HG03378 (cell line): ENCODE measurements at regions not wholly inside any gene's neighbourhood (a gene's known extent, or its start where the extent isn't known, plus 50 kb on each side); places are given as distances from the start of the nearest gene placed in this dataset.

Experiments
- ATAC-seq: cut with Tn5 transposase; IDR thresholded peaks from one replicate; pipeline ENCODE4 v1.9.1; 2021; ENCODE audit warnings: mild to moderate bottlenecking, moderate library complexity; ENCODE audit not compliant: unreplicated experiment

DNA sequence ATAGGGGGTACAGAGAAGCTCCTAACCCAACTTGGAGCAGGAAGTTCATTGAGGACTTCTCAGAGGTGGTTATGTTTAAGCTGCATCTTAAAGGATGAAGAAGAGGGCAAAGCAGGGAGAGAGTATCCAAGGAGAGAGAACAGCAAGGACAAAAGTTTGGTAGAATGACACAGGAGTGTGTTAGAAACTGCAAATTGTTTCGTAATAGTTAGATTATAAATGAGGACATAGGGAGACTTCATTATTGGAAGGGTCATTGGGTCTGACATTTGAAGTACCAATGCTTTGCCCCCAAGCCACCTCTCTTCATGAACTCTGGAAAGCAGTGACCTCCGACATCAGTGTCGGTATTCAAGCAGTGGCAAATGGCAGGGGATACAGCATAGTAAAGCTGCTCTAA is 209.6 kb upstream of the JUN start:
- no peak for ATAC-seq

DNA sequence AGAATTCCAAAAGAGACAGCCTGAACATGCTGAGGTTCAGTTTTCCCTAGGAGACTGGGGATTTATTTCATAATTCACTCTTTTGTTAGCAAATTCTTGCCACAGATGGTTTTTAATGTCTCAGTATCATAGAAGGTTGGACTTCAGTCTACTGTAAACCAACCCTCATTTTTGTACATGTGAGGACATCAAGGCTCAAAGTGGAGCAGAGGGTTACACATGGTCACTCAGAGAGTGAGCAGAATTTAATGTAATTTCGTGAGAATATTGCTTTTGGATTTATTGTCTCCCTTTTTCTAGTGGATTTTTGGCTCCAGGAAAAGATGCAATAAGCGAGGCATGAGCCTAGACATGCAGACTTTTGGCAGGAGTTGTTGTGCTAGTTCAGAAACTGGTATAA is 210.8 kb upstream of the JUN start:
- ATAC-seq = no peak

DNA sequence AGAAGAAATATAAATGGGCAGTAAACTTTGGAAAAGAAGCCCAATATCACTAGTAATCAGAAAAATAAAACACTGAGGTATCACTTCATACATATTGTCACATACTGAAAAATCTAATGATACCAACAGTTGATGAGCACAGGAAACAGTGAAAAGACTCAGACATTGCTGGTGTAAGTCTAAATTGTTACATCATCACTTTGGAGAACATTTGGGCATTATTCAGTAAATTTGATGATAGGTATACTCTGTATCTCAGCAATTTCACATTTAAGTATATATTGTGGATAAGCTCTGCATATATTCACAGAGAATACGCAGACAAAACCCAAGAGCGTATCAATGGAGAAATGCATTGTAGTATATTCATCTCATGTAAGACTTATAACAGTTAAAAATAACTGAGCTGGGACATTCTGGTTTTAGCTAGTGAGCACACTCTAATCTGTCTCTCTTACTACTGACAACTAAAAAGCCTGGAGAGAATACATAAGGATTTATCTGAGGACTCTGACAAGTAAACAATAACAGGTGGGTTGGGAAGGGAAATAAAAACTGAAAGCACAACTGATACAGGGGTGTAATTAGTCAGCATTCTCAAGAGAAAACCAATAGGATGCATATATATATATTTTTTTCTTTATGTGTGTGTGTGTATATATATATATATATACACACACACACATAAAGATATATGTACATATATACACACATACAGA is 212.7 kb upstream of the JUN start:
- peak; percentile 87 for ATAC-seq

DNA sequence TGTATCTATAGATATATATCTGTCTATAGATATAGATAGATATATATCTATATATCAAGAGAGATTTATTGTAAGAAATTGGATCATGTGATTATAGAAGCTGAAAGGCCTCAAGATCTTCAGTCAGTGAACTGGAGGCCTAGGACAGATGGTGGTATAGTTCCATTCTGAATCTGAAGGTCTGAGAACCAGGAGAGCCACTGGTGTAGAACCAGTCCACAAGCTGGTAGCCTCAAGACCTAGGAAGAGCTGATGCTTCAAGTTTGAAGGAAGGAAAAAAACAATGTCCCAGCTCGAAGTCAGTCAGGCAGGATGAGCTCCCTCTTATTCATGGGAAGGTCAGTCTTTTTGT is 213.2 kb upstream of the JUN start:
- peak; percentile 42 for ATAC-seq

GRCh38 chr1:58997637-58998036 is 213.8 kb upstream of the JUN start:
- no peak for ATAC-seq

DNA sequence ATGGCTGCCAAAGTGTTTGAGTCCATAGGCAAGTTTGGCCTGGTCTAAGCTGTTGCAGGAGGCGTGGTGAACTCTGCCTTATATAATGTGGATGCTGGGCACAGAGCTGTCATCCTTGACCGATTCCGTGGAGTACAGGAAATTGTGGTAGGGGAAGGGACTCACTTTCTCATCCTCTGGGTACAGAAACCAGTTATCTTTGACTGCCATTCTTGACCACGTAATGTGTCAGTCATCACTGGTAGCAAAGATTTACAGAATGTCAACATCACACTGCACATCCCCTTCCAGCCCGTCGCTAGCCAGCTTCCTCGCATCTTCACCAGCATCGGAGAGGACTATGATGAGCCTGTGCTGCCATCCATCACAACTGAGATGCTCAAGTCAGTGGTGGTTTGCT is 215.8 kb upstream of the JUN start:
- ATAC-seq = no peak

DNA sequence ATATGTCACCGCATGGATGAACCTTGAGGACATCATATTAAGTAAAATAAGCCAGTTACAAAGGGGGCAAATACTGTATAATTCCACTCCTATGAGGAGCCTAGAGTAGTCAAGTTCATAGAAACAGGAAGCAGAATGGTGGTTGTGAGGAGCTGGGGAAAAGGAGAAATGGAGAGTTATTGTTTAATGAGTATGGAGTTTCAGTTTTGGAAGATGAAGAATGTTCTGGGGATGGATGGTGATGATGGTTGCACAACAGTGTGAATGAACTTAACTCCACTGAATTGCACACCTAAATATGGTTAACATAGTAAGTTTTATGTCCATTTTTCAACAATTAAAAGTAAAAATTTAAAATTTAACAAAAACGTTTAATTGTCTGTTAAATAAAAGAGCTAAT is 220.9 kb upstream of the JUN start:
- ATAC-seq = no peak

DNA sequence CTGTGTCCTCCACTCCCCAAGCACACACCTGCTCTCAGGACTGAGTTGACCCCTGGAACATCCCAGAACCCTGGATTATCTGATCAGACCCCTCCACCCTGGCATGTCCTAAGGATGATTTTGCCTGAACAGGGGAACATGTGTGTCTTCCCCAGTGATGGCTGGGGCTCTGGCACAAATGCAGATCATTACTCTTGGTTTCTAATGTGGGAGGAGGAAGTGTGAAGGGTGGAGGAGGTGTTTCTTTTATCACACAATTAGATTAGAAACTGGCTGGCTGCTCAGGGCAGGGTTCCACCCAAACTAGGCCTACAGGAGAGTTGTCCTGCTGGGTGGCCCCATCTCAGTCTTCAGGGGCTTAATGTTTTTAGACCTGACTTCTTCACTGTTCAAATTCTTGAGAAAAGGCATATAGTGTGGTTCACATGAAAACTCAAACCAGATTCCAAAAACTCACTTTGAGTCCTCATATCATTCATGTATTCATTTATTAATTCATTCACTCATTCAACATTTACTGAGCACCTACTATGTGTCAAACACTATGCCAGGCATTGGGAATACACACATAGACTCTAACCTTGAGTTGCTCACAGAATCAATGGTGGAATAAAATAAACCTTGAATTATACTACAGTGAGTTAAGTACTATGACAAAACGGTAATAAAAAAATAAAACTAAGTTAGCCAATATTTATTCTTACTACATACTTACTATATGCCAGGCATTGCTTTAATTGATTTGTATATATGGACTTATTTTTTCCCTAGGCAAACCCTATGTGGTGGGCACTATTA is 221.8 kb upstream of the JUN start:
- peak; percentile 47 for ATAC-seq

- ATAC-seq = no peak
These were observed 222.4 kb upstream of the JUN start for GRCh38 chr1:59006289-59006658.

DNA sequence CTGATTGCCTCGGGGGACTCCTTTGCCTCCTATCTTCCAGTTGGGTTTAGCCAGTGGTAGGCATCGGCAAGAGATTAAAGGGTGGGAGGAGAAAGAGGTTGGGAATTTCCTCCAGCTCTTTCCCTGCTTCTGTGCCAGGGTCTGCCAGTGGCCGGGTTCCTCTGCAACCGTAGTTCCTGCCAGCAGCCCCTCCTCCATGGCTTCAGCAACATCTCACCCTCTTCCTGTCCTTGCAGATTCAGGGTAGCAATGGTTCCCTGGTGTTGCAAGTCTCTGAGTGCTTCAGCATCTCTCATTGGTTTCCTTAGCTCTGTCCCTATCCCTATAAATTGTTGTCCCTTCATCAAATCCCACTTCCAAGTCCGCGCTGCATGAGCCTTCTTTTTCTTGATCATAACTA is 223.1 kb upstream of the JUN start:
- ATAC-seq = no peak

DNA sequence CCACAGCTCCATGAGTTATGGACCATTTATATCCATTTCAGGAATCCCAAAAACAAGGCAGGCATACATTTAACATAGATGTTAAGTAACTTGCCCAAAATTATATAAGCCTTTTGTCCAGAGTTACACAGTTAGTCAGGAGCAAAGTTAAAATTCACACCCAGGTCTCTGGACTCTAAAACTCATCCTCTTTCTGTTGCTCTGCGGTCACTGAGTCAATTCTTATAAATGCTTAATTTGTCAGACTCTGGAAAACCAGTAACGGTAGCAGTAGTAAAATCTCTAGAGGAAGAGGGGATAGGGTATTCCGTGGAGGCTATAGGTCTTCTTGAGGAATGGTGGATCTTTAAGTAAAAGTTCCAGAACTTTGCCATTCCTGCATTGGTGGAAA is 223.6 kb upstream of the JUN start:
- ATAC-seq = peak; percentile 21

DNA sequence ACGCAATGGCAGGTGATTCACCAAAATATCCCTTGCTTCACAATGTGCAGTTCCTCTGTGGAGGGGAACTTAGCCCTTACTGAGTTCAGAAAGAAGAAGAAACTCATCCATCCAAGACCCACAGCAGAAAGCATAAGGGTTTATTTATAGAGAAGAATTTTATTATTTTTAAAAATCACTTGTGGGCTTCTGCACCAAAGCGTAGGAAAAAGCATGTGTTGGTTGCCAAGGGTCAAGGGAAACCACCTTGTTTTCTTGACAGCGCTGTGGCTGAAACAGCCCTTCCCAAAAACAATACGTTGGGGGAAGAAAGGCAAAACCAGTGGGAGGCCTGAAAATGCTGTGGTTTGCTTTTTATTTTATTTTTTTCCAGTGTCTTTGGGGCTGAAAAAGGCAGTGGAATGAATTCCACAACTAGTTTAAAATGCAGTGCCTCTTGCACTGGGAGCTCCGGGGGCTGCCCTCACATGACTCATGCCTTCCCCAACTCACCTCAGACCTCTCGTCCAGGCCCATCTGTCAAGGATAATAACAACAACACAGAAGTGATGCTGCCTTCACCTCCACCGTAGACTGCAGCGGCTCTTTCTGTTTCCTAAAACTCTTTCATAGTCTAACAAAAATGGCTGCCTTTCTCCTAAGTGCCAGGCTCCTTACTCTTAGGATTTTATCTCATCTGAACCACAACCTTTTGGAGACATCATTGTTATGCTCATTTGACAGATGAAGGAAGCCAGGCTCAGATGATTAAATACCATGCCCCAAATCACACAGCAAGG is 224.2 kb upstream of the JUN start:
- ATAC-seq = peak; percentile 42

DNA sequence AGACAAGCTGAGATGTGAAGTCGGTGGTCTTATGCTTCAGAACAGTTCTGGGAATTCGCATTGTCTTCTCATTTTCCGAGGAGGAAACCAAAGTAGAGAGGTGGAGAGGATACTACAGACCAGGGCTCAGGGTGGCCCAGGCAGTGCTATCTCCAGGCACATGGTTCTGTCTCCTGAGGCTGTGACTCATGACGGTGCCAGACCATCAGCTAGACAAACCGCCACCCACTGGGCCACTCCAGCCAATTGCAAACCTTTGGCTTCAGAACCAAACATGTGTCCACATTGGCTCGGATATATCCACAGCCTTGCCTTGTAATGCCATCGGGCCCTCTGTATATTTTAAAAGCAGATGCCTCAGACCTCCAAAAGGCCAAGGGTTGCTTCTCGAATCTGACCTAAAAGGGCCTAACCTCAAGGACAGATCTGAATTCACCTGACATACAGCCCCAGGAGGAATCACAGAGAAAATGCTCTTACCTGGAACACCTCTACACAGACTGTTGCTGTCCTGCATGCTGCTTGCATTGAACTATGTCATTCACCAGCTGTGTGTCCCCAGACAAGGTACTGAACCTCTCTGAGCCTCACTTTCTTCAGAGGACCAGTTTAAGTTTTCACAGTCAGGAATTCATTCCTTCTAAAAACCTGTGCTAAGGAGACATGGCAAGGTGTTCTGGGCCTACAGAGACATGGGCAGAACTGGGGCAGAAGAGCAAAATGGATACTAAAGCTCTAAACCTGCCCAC is 224.9 kb upstream of the JUN start:
- ATAC-seq = no peak

GRCh38 chr1:59011663-59012062 is 227.8 kb upstream of the JUN start:
- ATAC-seq = no peak

DNA sequence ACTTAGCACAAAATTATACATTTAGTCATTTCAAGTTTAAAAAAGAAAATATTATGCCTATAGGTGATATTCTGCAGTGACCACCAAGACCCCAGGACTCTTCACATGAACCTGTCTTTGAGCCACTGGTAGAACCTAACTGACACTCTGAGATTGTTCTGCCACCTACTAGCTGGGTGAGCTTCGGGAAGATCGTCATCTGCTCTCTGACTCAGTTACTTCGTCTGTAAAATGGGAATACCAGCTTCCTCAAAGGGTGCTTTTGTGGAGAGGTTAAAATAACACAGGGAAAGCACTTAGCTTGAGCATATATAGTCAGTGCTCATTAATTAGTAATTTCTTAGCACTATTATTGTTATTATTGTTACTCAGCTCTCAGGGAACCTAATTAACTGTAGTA is 228.5 kb upstream of the JUN start:
- no peak for ATAC-seq

DNA sequence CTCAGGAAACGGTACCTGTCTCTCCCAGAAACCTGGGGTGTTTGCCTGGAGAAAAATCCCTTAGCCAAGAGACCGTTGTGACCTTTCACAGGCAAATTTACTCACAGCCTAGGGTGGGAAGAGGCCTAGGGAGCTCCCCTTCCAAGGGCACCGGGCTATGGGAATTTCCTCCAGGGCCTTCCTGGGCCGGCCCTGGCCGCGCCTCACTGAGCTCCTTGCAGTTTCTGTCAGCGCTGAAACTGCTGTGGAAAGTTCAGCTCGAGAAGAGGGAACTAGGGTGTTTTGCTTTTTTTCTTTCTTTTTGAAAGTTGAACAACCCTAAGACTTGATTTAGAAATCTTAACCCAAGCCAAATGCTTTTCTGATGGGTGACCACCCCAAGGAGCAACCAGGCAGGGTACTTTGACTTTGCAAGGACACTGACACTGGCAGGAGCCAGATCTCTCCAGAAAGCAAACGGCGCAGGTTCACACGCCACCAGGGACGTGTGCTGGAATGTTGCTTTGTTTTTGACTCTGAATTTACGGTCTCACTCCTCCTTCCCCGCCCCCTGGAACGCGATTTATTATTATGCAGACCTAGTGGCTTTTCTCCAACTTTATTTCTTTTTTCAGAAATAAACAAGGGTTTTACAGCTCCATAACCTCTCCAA is 229.6 kb upstream of the JUN start:
- ATAC-seq = peak; percentile 56

- no peak for ATAC-seq
These were observed 230.1 kb upstream of the JUN start for GRCh38 chr1:59013928-59014279.

DNA sequence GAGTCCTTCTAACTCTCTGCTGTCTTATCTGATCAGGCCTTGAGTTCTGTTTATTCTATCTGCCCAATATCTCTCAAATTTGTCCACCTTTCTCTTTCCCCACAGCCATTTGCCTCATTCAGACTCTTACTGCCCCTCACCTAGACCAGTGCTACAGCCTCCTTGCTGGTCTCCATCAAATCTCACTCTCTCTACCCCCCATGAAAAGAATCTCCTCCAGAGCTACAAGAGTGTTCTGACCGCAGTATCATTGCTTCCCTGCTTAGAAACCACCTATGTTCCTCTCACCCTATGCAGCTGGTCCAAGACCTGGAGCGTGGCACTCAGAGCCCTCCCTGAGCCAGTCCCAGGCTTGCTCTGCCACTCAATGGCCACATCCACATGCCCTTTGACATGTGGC is 231.0 kb upstream of the JUN start:
- no peak for ATAC-seq

GRCh38 chr1:59015708-59016107 is 231.9 kb upstream of the JUN start:
- no peak for ATAC-seq

- ATAC-seq = no peak
These were observed 232.5 kb upstream of the JUN start for GRCh38 chr1:59016390-59016789.
